B cell (primary cell): ENCODE measurements at regions not wholly inside any gene's neighbourhood (a gene's known extent, or its start where the extent isn't known, plus 50 kb on each side); places are given as distances from the start of the nearest gene placed in this dataset.

Experiments used
- ATAC-seq: fragments of 200-7000 bp; cut with Tn5 transposase; one replicate; pipeline ENCODE4 v1.10.0; 2021; ENCODE audit warnings: low read depth, mild to moderate bottlenecking, moderate number of reproducible peaks, moderate library complexity
- CTCF ChIA-PET: fragments of 350-600 bp; sonication (Branson Sonifier 250); formaldehyde crosslinking; loops from one replicate; lab custom pipeline; 2021; ENCODE audit warnings: antibody characterized with exemption, inconsistent platforms; lab: Charles Lee
- POLR2A ChIA-PET: fragments of 350-600 bp; sonication (Branson Sonifier 250); formaldehyde crosslinking; loops from one replicate; lab custom pipeline; 2021; ENCODE audit warnings: antibody characterized with exemption; lab: Charles Lee
- DNase-seq: peaks from one replicate; pipeline ENCODE4 v3.0.0; 2013
- H2AFZ ChIP-seq: 2 replicates; pipeline ENCODE4 v1.6.1; 2012; ENCODE audit warnings: mild to moderate bottlenecking, low read depth, low read length; ENCODE audit not compliant: insufficient read depth, poor library complexity, severe bottlenecking
- H3K27ac ChIP-seq, 2 donors: 1 replicate in 1 of 2; 2 replicates in 1 of 2; pipeline ENCODE4 v1.5.1; 2012 to 2013; ENCODE audit warnings: low read length in 2 of 2, mild to moderate bottlenecking in 2 of 2, moderate library complexity in 1 of 2
- H3K27me3 ChIP-seq, 4 experiments: fragments of 200-600 bp in 1 of 4; sonication (generic) in 1 of 4; replicated peaks in 1 of 4; 1 replicate in 2 of 4; 2 replicates in 2 of 4; pipeline versions ENCODE4 v1.6.1 to v1.7.0; 2013 to 2016; ENCODE audit warnings: low read length in 3 of 4, mild to moderate bottlenecking in 2 of 4, mixed read lengths in 1 of 4, moderate library complexity in 1 of 4; ENCODE audit not compliant: insufficient read depth in 4 of 4, control insufficient read depth in 3 of 4; ENCODE audit errors: control extremely low read depth in 1 of 4
- H3K36me3 ChIP-seq, 2 experiments: replicated peaks in 1 of 2; 1 replicate in 1 of 2; 2 replicates in 1 of 2; pipeline versions ENCODE4 v1.6.1 to v1.7.1; 2013; ENCODE audit warnings: low read length in 1 of 2; ENCODE audit not compliant: insufficient read depth in 2 of 2, control insufficient read depth in 1 of 2; ENCODE audit errors: control extremely low read depth in 1 of 2, extremely low read depth in 1 of 2
- H3K4me1 ChIP-seq, 2 donors: fragments of 200-600 bp in 1 of 2; sonication (generic) in 1 of 2; 1 replicate in 1 of 2; 2 replicates in 1 of 2; pipeline versions ENCODE4 v1.5.1 to v1.6.1; 2013 to 2017; ENCODE audit warnings: low read length in 2 of 2; ENCODE audit not compliant: control insufficient read depth in 2 of 2, insufficient read depth in 2 of 2
- H3K4me2 ChIP-seq: replicated peaks from 2 replicates; pipeline ENCODE3; 2012; ENCODE audit warnings: mild to moderate bottlenecking, low read depth, low read length; ENCODE audit not compliant: poor library complexity, severe bottlenecking
- H3K4me3 ChIP-seq, 5 experiments: fragments of 200-600 bp in 1 of 5; sonication (generic) in 1 of 5; 1 replicate in 3 of 5; 2 replicates in 2 of 5; pipeline versions ENCODE4 v1.5.1 to v1.7.0; 2011 to 2016; ENCODE audit warnings: low read length in 4 of 5, mild to moderate bottlenecking in 4 of 5, low read depth in 2 of 5, control low read depth in 1 of 5, moderate library complexity in 1 of 5; ENCODE audit not compliant: insufficient read depth in 1 of 5; ENCODE audit errors: control extremely low read depth in 1 of 5, extremely low read depth in 1 of 5
- H3K79me2 ChIP-seq: fragments of 200-600 bp; sonication (generic); one replicate; pipeline ENCODE4 v1.6.0; 2016; ENCODE audit warnings: low read length; ENCODE audit not compliant: control insufficient read depth, insufficient read depth
- H3K9ac ChIP-seq: fragments of 200-600 bp; sonication (generic); 2 replicates; pipeline ENCODE4 v1.6.1; 2017; ENCODE audit warnings: mild to moderate bottlenecking, low read length, moderate library complexity
- H3K9me3 ChIP-seq, 3 donors: one replicate each; pipeline versions ENCODE4 v1.6.1 to v1.7.1; 2013; ENCODE audit warnings: low read length in 2 of 3; ENCODE audit not compliant: control insufficient read depth in 2 of 3, insufficient read depth in 1 of 3; ENCODE audit errors: control extremely low read depth in 1 of 3
- H4K20me1 ChIP-seq: 2 replicates; pipeline ENCODE4 v1.6.0; 2012; ENCODE audit warnings: mild to moderate bottlenecking, low read length; ENCODE audit not compliant: insufficient read depth, control insufficient read depth, poor library complexity, severe bottlenecking
- H3K27ac Mint-ChIP-seq: one replicate; pipeline ENCODE4 v1.8.0; 2021; ENCODE audit warnings: mixed read lengths
- H3K27me3 Mint-ChIP-seq: one replicate; pipeline ENCODE4 v1.8.0; 2021; ENCODE audit warnings: mixed read lengths
- H3K4me1 Mint-ChIP-seq: one replicate; pipeline ENCODE4 v1.8.0; 2021; ENCODE audit warnings: mixed read lengths
- H3K4me3 Mint-ChIP-seq: one replicate; pipeline ENCODE4 v1.8.0; 2021; ENCODE audit warnings: mixed read lengths
- H3K9me3 Mint-ChIP-seq: one replicate; pipeline ENCODE4 v1.8.0; 2022; ENCODE audit warnings: mixed read lengths; ENCODE audit not compliant: insufficient read depth
- EZH2 ChIP-seq: IDR thresholded peaks from 2 replicates; pipeline ENCODE4 v1.6.1; 2012; ENCODE audit warnings: borderline replicate concordance, low read depth, mild to moderate bottlenecking, moderate library complexity, low read length; ENCODE audit not compliant: insufficient read depth, poor library complexity, severe bottlenecking
- WGBS: methylation state at CpG from one replicate; pipeline ENCODE4 v1.1.5; 2013; ENCODE audit warnings: missing lambda C conversion rate; ENCODE audit not compliant: insufficient coverage; 5-methylcytosine and 5-hydroxymethylcytosine counted together
- intact Hi-C: fragments of 100-400 bp; cut with micrococcal nuclease; formaldehyde crosslinking; loops from one replicate; pipeline ENCODE4 v1.10.0; 2022
- TF ChIP-seq, protein P1 (sequence below): fragments of 200-600 bp; IDR thresholded peaks from one replicate; pipeline ENCODE4 v1.8.0; 2022; ENCODE audit warnings: antibody characterized with exemption, mild to moderate bottlenecking

DNA sequence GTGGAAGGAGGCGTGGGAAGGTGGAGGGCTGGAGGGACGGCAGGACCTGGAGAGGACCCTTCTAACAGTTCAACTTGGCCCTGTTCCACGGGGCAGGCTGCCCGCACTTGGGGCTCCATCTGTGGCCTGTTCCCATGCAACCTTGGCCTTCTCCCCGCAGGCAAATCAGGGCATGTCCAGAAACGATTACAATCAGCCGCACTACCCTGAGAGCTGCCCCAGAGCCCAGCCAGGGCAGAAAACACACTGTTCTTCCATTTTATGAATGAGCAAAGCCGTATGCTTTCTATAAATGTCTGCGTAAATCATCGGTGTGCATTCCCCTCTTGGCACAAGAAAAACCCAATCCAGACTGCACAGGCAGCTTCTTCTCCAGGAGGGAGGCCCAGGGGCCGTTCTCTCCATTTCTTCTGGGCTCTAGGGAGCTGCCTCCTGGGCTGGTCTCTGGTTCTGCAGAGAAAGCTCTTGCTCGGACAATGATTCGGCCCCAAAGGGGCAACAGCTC lies 228.7 kb downstream of the SOX9 start:
- DNase-seq = no peak
- Histone ChIP-seq H4K20me1 (no peaks in the 10 kb centered on the region), H3K27ac (no peak overlapping the region), H3K4me3 (no peak overlapping the region), H2AFZ (no peak overlapping the region), H3K36me3 (no peaks in the 10 kb centered on the region), H3K9ac (no peak overlapping the region), H3K27me3 (no peaks in the 10 kb centered on the region), H3K79me2 (no peaks in the 10 kb centered on the region), H3K4me1 (no peaks in the 10 kb centered on the region), H3K4me2 (no peak overlapping the region), H3K9me3 (peaks cover 0 to 26% (median 0%) of the 10 kb centered on the region in 3 donors)
- TF ChIP-seq, protein P1, sequence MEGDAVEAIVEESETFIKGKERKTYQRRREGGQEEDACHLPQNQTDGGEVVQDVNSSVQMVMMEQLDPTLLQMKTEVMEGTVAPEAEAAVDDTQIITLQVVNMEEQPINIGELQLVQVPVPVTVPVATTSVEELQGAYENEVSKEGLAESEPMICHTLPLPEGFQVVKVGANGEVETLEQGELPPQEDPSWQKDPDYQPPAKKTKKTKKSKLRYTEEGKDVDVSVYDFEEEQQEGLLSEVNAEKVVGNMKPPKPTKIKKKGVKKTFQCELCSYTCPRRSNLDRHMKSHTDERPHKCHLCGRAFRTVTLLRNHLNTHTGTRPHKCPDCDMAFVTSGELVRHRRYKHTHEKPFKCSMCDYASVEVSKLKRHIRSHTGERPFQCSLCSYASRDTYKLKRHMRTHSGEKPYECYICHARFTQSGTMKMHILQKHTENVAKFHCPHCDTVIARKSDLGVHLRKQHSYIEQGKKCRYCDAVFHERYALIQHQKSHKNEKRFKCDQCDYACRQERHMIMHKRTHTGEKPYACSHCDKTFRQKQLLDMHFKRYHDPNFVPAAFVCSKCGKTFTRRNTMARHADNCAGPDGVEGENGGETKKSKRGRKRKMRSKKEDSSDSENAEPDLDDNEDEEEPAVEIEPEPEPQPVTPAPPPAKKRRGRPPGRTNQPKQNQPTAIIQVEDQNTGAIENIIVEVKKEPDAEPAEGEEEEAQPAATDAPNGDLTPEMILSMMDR = no peak
- TF ChIP-seq EZH2 = no peak
- no peak overlapping the region for H3K4me3 Mint-ChIP-seq
- no peak overlapping the region for H3K27ac Mint-ChIP-seq
- peaks cover 3% of the 10 kb centered on the region for H3K27me3 Mint-ChIP-seq
- intact Hi-C loops = no loop called here
- ChIA-PET POLR2A (no interaction called here), CTCF (no interaction called here)
- no peaks in the 10 kb centered on the region for H3K4me1 Mint-ChIP-seq
- no peak for ATAC-seq
- H3K9me3 Mint-ChIP-seq = no peaks in the 10 kb centered on the region
- 84% methylated on average over 13 of the region's 13 CpGs for WGBS

DNA sequence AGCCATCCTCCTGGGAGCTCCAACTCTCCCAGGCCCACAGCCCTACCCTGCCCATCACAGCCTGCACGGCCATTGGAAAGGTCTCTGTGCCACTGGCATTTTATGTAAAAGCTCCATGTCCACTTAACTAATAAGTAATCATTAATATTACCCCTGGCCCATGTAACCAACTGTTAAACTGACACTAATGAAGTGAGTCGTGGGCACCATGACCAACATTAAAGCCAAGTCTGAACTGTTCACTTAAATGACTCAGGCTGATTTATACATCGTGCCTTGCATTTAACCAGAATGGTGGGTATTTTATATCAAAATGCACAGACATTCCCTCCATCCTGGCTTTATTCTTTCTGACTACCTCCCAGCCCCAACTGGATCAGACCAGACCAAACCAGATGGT lies 229.3 kb downstream of the SOX9 start:
- Histone ChIP-seq H3K27ac (no peak overlapping the region), H4K20me1 (no peaks in the 10 kb centered on the region), H3K4me1 (no peaks in the 10 kb centered on the region), H3K4me2 (no peak overlapping the region), H2AFZ (no peak overlapping the region), H3K4me3 (no peak overlapping the region), H3K27me3 (no peaks in the 10 kb centered on the region), H3K9me3 (peaks cover 0 to 25% (median 0%) of the 10 kb centered on the region in 3 donors), H3K9ac (no peak overlapping the region), H3K36me3 (no peaks in the 10 kb centered on the region), H3K79me2 (no peaks in the 10 kb centered on the region)
- Mint-ChIP-seq H3K4me3 (no peak overlapping the region), H3K27ac (no peak overlapping the region), H3K27me3 (peaks cover 3% of the 10 kb centered on the region), H3K4me1 (no peaks in the 10 kb centered on the region), H3K9me3 (no peaks in the 10 kb centered on the region)
- TF ChIP-seq EZH2 = no peak
- TF ChIP-seq, protein P1 = no peak
- ChIA-PET CTCF (no interaction called here), POLR2A (no interaction called here)
- DNase-seq = no peak
- intact Hi-C loops = no loop called here
- no peak for ATAC-seq
- 78% methylated on average over 1 of the region's 3 CpGs for WGBS
